T1000 (cell line): ENCODE measurements at regions not wholly inside any gene's neighbourhood (a gene's known extent, or its start where the extent isn't known, plus 50 kb on each side); places are given as distances from the start of the nearest gene placed in this dataset.
"Not testable (repeated sequence)": the region's sequence is repeated elsewhere in the genome, so short reads cannot be mapped to it uniquely, and the experiment has no call there.

Source experiments
- DNase-seq: peaks from one replicate; lab custom pipeline; 2025; ENCODE audit warnings: mixed read lengths; lab: John Stamatoyannopoulos, UW

DNA sequence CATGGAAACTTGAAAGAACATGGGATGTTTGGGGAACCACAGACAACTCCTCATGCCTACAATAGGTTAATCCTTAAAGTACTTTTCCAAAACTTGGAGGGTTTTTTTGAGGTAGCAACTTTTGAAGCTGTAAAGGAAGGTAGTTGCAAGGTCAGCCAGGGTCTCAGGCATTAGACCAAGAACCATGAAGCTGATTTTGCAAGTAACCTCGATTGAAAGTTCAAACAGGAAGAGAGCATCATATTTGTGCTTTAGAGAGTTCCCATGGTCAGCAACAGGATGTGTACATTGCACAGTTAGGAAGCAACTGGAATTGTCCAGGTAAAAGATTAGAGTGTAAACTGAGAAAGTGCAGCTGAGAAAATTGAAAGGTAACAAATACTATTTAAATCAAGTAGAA is 199.8 kb upstream of the NR2F2 start:
- no peak for DNase-seq

DNA sequence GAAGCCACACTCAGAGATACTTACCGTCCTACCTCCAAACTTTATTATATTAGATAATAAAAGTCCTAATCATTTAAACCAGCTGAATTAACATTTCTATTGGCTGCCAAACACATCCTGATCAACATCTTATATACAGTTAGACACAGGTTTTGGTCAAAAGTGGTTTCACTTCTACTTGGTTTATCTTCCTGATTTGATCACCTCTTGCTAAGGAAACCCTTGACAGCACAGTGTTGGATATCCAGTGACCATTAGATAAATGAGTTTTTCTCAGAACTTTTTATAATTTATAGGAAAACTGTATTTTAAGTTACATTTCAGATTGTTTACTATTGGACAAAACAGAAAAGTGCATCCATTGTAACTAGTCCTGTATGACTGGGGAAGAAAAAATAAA is 198.4 kb upstream of the NR2F2 start:
- DNase-seq: no peak

DNA sequence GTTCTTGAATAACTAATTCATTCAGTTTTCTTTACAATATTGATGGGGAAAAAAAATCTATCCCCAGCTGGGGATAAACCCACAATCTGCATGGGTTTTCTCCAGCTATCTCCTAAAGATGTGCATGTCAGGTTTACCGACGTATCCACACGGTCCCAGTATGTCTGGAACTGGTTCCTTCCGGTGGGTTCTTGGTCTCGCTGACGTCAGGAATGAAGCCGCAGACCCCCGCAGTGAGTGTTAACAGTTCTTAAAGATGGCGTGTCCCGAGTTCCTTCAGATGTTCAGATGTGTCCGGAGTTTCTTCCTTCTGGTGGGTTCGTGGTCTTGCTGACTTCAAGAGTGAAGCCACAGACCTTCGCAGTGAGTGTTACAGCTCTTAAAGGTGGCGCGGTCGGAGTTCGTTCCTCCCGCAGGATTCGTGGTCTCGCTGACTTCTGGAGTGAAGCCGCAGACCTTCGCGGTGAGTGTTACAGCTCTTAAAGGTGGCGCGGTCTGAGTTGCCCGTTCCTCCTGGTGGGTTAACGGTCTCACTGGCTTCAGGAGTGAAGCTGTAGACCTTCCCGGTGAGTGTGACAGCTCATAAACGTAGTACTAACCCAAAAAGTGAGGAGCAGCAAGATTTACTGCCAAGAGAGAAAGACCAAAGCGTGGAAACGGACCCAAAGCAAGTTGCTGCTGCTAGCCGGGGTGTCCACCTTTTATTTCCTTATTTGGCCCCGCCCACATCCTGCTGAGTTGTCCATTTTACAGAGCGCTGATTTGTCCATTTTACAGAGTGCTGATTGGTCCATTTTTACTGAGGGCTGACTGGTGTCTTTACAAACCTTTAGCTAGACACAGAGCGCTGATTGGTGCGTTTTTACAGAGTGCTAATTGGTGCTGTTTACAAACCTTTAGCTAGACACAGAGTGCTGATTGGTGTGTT is 195.1 kb upstream of the NR2F2 start:
- no peak for DNase-seq

DNA sequence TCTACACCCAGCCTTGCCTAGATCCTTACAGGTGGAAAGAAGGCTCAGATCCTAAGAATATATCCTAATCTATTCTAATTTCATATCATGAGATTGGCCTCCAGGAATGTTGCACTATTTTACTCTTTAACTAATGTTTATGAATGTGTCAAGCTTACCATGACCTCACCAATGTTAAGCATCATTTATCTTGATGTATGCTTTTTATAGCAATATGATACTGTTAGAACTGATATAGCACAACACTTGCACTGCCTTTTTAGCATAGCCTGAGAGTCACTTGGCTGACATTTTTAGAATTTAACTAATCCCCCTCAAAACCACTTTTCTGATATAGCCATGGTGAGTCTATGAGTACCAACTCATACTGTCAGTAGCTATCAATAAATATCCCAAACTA is 191.5 kb upstream of the NR2F2 start:
- no peak for DNase-seq

DNA sequence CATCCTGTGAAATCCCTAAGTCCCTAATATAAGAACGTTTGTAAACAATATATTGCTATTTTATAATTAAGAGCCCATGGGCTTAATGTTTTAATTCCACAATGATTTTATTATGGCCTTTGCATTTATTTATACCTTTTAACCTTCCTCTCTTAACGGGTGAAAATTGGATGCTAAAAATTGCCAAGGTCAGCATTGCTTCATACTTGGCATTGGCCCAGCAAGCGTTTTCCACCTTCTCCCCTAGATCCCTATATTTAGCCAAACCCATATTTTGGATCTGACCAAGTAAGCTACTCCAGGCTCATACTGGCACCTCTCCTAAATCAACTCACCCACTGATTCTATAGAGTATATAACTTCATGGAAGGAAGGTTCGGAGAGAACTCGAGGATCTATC is 188.0 kb upstream of the NR2F2 start:
- no peak for DNase-seq

DNA sequence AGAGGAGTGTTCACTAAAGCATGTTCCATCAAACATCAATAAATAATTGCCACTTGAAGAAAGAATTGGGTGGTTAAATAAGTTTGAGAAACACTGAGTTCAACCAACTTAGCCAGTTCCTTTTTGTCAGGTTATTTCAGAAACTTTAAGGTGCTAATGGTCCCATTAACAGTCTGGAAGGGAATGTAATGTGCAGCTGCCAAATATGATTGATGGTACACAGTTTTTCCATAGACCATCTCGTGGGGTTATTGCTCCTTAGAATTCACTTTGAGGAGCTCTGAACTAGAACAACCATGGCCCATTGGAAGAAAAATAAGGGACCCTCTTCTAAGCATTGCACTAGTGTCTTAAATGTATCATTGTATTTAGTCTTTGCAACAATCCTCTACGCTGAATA is 185.8 kb upstream of the NR2F2 start:
- DNase-seq: no peak

DNA sequence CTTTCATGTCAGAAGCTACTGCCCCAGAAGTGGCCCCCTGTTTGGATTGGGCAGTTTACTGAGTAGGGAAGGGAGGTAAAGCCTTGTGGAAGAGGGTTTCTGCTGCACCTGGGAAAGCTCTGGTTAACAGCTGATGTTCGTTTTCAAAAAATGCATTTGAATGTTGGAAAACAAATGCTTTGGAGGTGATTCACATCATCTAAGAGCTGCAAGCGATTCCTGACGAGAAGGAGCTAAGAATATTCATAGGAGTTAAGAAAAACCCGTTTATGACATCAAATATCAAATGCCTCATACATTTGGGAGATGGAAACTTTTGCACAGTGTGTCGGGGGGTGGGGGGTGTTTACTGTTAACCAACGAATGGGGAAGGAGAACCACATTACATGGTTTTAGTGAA is 183.8 kb upstream of the NR2F2 start:
- DNase-seq: no peak

DNA sequence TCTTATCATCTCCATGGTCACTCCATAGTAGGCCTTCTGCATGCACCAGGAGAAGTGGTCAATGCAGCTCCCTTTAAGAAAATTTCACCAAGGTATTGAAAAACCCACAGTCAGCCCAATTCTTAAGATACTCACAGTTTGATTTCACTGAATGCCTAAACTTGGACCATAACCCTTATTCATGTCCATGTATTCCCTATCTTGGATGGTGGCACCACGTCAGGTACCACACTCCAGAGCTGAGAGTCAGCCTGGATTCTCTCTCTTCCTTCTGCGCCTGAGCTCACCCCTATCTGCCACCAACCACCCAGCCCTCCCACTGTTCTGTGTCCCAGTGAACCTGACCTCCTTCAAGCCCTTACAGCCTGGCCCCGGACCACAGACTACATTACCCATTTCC is 183.2 kb upstream of the NR2F2 start:
- no peak for DNase-seq

DNA sequence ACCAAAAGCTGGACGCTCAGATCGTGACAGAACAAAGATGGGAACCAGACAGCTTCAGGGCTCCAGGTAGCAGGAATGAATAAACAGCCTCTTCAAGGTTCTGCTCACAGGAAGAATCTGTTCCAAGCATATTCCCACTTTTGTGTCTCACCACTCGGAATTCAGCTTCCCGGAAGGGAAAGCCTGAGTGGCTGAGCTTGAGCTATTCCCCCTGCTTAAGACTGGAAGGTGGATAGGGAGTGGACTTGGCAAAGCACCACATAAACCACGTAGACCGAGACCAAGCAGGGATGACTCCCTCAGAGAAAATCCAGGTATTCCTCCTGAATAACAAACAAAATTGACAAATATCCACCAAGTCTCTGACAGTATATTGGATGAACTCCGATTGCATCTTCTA is 180.2 kb upstream of the NR2F2 start:
- no peak for DNase-seq

DNA sequence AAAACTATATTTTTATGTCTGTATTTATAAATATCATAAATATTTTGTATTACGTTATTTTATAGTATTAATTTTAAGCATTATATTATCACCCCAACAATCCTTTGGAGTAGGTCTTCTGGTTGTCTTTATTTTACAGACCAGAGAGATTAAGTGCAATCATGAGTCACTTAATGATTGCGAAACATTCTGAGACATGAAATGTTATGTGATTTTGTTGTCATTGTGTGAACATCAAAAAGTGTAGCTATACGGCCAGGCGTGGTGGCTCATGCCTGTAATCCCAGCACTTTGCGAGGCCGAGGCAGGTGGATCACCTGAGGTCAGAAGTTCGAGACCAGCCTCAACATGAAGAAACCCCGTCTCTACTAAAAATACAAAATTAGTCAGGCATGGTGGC is 178.8 kb upstream of the NR2F2 start:
- DNase-seq: not testable (repeated sequence)

DNA sequence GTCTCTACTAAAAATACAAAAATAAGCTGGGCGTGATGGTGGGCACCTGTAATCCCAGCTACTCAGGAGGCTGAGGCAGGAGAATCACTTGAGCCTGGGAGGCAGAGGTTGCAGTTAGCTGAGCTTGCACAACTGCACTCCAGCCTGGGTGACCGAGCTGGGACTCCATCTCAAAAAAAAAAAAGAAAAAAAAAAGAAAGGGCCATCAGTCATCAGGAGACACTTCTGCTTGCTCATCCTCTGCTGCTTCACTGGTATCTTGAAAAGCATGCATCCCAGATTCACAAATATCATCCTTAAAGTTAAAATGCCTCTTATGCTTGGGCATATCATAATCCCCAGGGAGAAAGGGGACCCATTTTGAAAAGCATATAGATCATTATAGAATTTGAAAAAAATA is 176.6 kb upstream of the NR2F2 start:
- DNase-seq: no peak

DNA sequence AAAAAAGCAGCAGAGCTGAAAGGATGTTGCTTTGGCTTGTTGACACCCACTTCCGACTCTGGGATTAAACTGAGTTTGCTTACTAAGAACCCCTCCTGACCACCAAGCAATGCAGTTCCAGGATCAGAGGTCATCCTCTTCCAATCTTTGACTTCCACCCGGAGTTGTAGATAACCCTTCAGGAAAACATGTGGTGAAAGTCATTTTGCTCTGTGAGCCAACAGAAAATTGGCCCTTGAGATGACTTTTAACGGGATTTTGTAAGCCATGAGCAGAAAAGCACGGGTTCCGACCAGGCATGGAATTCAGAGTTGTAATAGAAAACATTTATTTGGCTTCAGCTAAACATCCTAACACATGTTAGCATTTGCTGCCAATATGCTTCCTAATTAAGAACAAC is 171.6 kb upstream of the NR2F2 start:
- DNase-seq: no peak

DNA sequence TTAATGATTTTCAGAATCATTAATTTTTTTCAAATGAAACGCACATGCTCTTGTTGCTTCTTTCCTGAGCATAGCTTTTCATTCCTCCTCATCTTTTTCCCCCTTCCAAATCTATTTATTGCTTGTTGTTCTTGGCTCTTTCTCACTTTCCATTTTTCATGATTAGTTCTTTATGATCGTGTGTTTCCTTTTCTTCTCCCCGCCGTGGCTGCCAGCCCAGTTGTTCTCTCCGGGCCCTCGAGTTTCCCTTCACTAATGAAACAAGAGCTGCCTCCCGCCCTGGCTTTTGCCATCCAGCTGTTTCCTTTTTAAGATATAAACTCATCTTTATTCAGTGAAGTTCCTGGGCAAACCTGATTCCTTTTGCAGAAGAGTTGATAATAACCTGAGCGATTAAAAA is 170.2 kb upstream of the NR2F2 start:
- DNase-seq: no peak

DNA sequence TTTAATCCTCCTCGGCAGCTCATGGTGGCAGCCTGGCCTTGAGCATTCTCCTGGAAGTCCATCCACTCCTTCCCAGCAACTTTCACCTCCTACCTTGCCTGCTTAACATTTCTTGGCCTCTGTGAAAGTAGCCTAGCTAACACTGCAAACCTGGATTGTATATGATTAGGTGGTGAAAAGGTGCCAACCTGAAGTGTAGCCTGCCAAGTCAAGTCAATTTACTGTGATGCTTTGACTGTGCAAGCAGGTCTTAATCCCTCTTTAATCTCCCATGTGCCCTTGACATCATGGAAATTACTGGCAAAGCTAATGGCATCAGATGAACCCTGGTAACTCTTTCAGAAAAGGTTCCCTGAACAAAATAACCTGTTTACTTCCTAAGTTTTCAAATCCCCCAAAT is 169.7 kb upstream of the NR2F2 start:
- no peak for DNase-seq

DNA sequence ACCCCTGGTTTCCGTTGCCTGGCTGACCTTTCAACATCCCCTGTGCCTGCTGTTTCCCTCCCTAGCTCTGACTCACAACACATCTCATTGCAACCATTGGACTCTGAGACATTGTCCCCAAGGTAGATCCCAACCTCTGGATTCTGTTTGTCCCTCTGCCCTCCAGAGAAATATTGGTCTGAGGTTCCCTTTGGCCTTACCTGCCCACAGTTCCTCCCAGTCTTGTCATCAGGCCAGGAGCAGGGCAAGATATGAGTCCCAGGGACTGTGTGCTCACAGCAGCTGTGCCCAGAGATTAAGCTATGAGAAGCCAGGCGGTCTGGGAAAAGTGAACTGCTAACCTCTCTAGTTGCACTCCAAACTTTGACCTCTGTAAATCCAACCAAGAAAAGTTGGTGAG is 168.2 kb upstream of the NR2F2 start:
- DNase-seq: no peak

DNA sequence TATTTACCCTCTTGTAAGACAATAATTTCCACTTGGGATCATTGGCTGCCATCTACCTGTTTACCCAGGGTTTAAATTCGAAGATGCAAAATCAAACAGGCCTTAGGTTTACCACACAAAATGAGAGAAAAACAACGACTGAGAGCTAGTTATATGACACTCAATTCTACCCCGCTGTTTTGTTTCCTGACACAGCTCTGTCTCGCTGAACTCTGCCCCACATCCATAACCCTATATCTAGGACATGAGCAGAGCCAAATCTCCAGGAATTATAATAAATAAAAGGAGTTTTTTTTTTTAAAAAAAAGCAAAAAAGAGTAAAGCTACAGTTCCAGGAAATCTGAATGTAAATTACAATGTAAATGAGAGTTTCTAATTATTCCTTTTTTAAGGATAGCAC is 165.4 kb upstream of the NR2F2 start:
- no peak for DNase-seq

DNA sequence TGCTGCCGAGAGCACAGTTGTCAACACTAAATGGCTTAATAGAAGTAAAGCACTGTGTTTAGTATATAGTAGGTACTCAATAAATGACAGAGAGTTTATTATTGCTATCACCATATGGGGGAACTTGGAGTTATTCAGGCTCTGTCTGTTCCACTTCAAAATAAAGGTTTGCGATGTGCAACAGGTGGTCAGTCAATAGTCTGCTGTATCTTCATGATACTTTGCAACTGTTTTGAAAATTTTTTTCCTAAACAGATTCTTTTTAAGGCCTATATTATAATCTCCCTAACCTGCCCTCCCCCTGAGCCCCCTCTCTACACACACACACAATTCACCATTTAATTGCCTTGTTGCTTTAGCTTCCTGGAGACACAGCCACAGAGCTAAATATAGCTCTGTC is 164.7 kb upstream of the NR2F2 start:
- no peak for DNase-seq

DNA sequence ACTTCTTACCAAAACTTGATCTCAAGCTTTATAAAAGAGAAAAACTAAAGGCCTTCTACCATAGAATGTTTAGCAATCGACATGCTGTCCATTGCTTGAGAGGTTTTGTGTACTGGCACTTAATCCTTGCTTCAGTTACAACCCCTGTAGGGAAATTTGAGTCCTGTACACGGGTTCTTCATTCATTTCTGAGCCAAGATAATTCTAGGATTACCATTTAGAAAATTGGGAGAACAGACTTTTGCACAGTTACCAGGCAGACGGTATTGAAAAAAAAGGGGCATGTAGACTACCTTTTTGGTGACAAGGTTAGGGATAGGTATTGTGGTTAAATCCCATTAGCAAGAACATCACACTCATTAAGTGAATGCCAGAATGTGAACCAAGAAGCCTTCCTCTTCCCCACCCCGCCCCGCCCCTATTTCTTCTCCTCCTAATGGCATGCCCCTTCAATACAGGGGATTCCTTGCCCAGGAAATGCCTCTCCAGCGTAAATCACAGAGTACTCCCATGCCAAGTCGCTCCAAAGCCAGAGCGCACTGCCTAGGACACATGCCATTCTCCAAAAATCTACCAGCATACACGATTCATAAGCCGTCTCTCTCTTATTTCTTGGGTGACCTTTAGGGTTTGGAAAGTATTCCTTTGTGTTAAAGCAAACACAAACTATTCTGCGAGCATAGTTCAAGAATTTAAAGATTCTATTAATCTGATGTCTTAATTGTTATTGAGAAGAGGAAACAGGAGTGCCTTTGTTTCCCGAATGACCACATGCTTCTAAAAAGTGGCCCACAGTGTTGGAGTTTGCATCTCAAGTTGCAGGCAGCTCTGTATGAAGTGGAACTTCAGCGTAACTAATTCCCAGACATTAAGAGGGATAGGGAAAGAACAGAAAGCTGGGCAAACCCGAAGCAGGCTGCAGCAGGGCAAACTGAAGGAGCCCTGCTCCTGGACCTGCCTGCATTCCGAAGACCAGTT is 164.0 kb upstream of the NR2F2 start:
- DNase-seq: no peak

DNA sequence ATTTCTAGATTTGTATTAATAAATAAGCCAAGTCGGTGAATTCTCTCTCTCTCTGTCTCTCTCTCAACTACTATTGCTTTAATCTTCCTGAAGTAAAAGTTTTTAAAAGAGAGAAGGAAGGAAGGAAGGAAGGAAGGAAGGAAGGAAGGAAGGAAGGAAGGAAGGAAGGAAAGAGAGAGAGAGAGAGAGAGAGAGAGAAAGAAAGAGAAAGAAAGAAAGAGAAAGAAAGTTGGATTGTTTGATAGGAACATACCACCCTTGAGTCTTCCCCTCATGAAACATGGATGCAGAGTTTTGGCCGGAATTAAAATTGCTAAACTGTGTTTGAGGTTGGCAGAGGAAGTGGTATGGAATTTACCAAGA is 159.9 kb upstream of the NR2F2 start:
- DNase-seq: not testable (repeated sequence)

DNA sequence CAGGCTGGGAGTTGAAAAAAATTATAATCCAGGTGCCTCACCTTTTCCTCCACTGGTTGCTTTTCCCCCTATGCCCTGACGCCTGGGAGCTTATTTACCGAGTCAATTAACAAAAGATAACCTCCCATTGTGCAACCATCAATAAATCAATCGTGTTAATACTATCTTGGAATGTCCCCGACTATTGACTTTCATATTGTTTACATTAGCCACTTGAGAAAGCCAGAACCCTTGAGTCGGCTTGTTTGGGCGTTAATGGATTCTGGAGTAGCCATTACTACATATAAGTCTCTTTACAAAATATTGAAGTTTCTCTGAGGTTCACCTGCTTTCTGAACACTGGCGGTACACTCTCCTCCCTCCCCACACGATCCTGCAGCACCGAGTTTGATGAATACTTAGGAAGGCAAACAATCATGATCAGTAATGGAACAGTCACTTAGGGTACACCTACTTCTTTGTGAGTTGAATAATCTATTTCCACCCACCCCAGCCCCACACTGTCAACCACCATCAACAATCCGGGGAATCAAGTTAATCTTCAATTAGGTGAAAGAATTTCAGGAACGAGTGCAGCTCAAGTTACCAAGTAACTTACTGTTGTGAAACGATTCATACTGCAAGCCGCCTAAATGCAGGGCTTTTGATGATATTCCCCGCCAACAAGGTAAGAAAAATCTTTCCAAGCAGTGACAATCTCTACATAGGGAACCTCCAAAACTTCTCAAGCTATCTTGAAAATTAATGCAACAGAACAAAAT is 159.3 kb upstream of the NR2F2 start:
- no peak for DNase-seq

DNA sequence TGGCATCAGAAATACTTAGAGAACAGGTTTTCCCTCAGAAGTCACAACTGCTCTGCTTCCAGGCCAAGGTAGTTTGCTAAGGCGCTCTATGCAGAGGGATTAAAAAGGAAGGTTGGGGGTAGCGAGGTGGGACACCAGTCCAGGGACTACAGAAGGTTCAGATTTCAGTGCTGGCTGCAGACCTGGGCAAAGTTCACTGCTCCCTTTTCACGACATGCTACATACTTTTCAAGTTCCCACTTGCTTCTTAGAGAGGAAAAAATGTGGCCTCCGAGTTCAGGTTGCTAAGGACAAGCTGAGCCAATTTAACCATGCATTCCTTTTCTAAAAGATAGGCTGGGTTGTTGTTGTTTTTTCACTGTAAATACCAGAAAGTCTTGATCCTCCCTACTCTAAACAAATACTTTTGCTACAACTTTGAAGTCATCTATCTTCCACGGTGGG is 158.6 kb upstream of the NR2F2 start:
- DNase-seq: no peak

DNA sequence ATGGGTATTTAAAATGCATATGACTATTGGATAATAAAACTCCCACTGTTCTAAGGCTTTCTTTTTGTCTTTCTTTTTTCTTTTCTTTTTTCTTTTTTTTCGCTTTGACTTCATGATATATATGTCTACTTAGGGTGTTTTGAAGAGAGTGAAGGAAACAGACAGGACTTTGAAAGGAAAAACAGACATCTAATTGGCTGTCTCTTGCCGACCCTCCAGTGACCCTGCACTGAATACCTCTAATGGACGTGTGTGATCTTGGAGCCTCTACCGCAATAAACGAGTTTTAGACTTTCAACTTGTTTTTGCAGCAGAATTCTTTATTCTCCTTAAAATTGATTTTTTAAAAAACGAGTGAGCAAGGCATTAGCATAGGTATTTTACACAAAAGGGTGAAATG is 158.1 kb upstream of the NR2F2 start:
- DNase-seq: no peak
